GM12878 (cell line): ENCODE measurements at regions not wholly inside any gene's neighbourhood (a gene's known extent, or its start where the extent isn't known, plus 50 kb on each side); places are given as distances from the start of the nearest gene placed in this dataset.

Source experiments
- ATAC-seq: fragments of 200-7000 bp; cut with Tn5 transposase; 3 replicates; pipeline ENCODE4 v1.9.1; 2020; ENCODE audit warnings: mild to moderate bottlenecking, moderate library complexity
- BruUV-seq: library from RNA; stranded (reverse); fragments of 400-500 nt; replicated peaks from 2 replicates; lab custom pipeline; 2021; lab: Mats Ljungman, UMichigan
- CTCF ChIA-PET: fragments of 300-600 bp; sonication (Branson Sonifier 250); formaldehyde crosslinking; extraction: SDS; loops from one replicate; lab custom pipeline; 2021; ENCODE audit warnings: inconsistent platforms; lab: Yijun Ruan, JAX
- POLR2A ChIA-PET: fragments of 350-600 bp; formaldehyde crosslinking; extraction: SDS; loops from one replicate; lab custom pipeline; 2021; ENCODE audit warnings: inconsistent platforms; lab: Charles Lee
- RAD21 ChIA-PET: fragments of 300-600 bp; sonication (Branson Sonifier 250); formaldehyde crosslinking; loops from one replicate; lab custom pipeline; 2023; ENCODE audit warnings: antibody characterized with exemption; ENCODE audit not compliant: unreplicated experiment; lab: Charles Lee
- SMC1A ChIA-PET: fragments of 300-600 bp; sonication (Branson Sonifier 250); formaldehyde crosslinking; loops from one replicate; lab custom pipeline; 2023; ENCODE audit not compliant: unreplicated experiment, uncharacterized antibody; lab: Charles Lee
- DNase-seq: peaks from one replicate; pipeline ENCODE4 v3.0.0-alpha.2; 2011; ENCODE audit warnings: low read depth, low spot score
- FAIRE-seq: peaks from 3 replicates; lab custom pipeline; 2011; peaks lifted over from hg19 to GRCh38; lab: Jason Lieb, UNC
- H2AFZ ChIP-seq: 2 replicates; pipeline ENCODE4 v1.6.0; 2011; ENCODE audit warnings: low read depth, low read length, control low read depth; ENCODE audit not compliant: control insufficient read depth
- H3K27ac ChIP-seq: 2 replicates; pipeline ENCODE4 v1.5.1; 2011; ENCODE audit warnings: control low read depth; ENCODE audit not compliant: control insufficient read depth, insufficient read depth
- H3K27me3 ChIP-seq, 2 experiments: replicated peaks in 1 of 2; 2 replicates each; pipeline versions ENCODE4 v1.6.0 to v1.6.1; 2011; ENCODE audit warnings: low read length in 1 of 2; ENCODE audit not compliant: control insufficient read depth in 2 of 2, insufficient read depth in 2 of 2
- H3K36me3 ChIP-seq, 2 experiments: 2 replicates each; pipeline ENCODE4 v1.5.1; 2011; ENCODE audit warnings: low read length in 1 of 2; ENCODE audit not compliant: control insufficient read depth in 2 of 2, insufficient read depth in 2 of 2
- H3K4me1 ChIP-seq: 2 replicates; pipeline ENCODE4 v1.6.1; 2011; ENCODE audit warnings: mild to moderate bottlenecking, low read length, moderate library complexity, mixed read lengths; ENCODE audit not compliant: control insufficient read depth, insufficient read depth
- H3K4me2 ChIP-seq: 2 replicates; pipeline ENCODE4 v1.6.0; 2011; ENCODE audit warnings: control low read depth; ENCODE audit not compliant: control insufficient read depth, insufficient read depth
- H3K4me3 ChIP-seq: fragments of 200-600 bp; sonication (generic); 2 replicates; pipeline ENCODE4 v1.5.1; 2016
- H3K79me2 ChIP-seq: 2 replicates; pipeline ENCODE4 v1.6.0; 2011; ENCODE audit warnings: low read length; ENCODE audit not compliant: control insufficient read depth, insufficient read depth
- H3K9ac ChIP-seq: 2 replicates; pipeline ENCODE4 v1.8.0; 2011; ENCODE audit warnings: low read length, control low read depth, mixed read lengths; ENCODE audit not compliant: control insufficient read depth, insufficient read depth
- H3K9me3 ChIP-seq: replicated peaks from 3 replicates; pipeline ENCODE4 v1.5.1; 2011; ENCODE audit warnings: mild to moderate bottlenecking, low read length; ENCODE audit not compliant: control insufficient read depth, insufficient read depth
- H4K20me1 ChIP-seq: 2 replicates; pipeline ENCODE4 v1.6.0; 2011; ENCODE audit not compliant: control insufficient read depth, insufficient read depth
- EED ChIP-seq: sonication (generic); IDR thresholded peaks from 2 replicates; pipeline ENCODE4 v1.6.1; 2016; ENCODE audit warnings: antibody characterized with exemption, low read depth
- HSF1 ChIP-seq: fragments of 150-350 bp; IDR thresholded peaks from 2 replicates; pipeline ENCODE4 v1.6.1; 2014; ENCODE audit warnings: mild to moderate bottlenecking, low read depth, low read length
- LARP7 ChIP-seq: fragments of 450-650 bp; IDR thresholded peaks from 2 replicates; pipeline ENCODE4 v1.6.1; 2017; ENCODE audit warnings: mild to moderate bottlenecking
- MTA3 ChIP-seq: IDR thresholded peaks from 2 replicates; pipeline ENCODE4 v1.6.1; 2012; ENCODE audit warnings: low read length, inconsistent platforms, borderline replicate concordance
- MXI1 ChIP-seq: fragments of 150-350 bp; IDR thresholded peaks from 2 replicates; pipeline ENCODE4 v1.6.1; 2011; ENCODE audit warnings: low read depth, mild to moderate bottlenecking, inconsistent platforms, low read length, improper control_type of control experiment
- MYB ChIP-seq: fragments of 150-350 bp; IDR thresholded peaks from 2 replicates; pipeline ENCODE4 v1.6.1; 2014; ENCODE audit warnings: mild to moderate bottlenecking, low read depth, low read length, borderline replicate concordance
- NBN ChIP-seq: fragments of 450-650 bp; IDR thresholded peaks from 2 replicates; pipeline ENCODE4 v1.6.1; 2016
- POLR2AphosphoS2 ChIP-seq: IDR thresholded peaks from 2 replicates; pipeline ENCODE4 v1.6.1; 2011; ENCODE audit warnings: low read depth, mild to moderate bottlenecking, low read length, improper control_type of control experiment, moderate library complexity
- RFX5 ChIP-seq: IDR thresholded peaks from 2 replicates; pipeline ENCODE4 v1.6.1; 2011; ENCODE audit warnings: low read depth, low read length, improper control_type of control experiment
- SREBF2 ChIP-seq: IDR thresholded peaks from 2 replicates; pipeline ENCODE4 v1.6.1; 2012; ENCODE audit warnings: mild to moderate bottlenecking, low read length
- TCF7 ChIP-seq: IDR thresholded peaks from 2 replicates; pipeline ENCODE4 v1.6.1; 2014; ENCODE audit warnings: antibody characterized with exemption, borderline replicate concordance
- ZNF217 ChIP-seq: fragments of 450-650 bp; IDR thresholded peaks from 2 replicates; pipeline ENCODE4 v1.6.1; 2017; ENCODE audit warnings: antibody characterized with exemption, mild to moderate bottlenecking
- WGBS: methylation state at CpG from one replicate; pipeline ENCODE4 v1.1.6; 2016; ENCODE audit warnings: low lambda C conversion rate; ENCODE audit not compliant: insufficient replicate concordance, insufficient coverage; ENCODE audit errors: missing lambda C conversion rate; 5-methylcytosine and 5-hydroxymethylcytosine counted together
- in situ Hi-C: fragments of 300-500 bp; cut with MboI; formaldehyde crosslinking; loops from 9 replicates; pipeline ENCODE4 v1.14.3; 2018; ENCODE audit warnings: mixed read lengths
- intact Hi-C: fragments of 100-400 bp; cut with micrococcal nuclease; formaldehyde crosslinking; loops from one replicate; pipeline ENCODE4 v1.14.2; 2022; ENCODE audit not compliant: unreplicated experiment
- TF ChIP-seq, protein P1 (sequence below): fragments of 450-650 bp; formaldehyde crosslinking; IDR thresholded peaks from 2 replicates; pipeline ENCODE4 v1.4.0; 2022; ENCODE audit warnings: mild to moderate bottlenecking, moderate library complexity
- TF ChIP-seq, protein P2 (sequence below): IDR thresholded peaks from 2 replicates; pipeline ENCODE4 v1.6.1; 2011; ENCODE audit warnings: borderline replicate concordance, low read depth, mild to moderate bottlenecking, moderate library complexity, low read length; ENCODE audit not compliant: insufficient read depth, poor library complexity, severe bottlenecking
- TF ChIP-seq, protein P3 (sequence below): IDR thresholded peaks from 2 replicates; pipeline ENCODE4 v1.6.1; 2012; ENCODE audit warnings: low read depth, low read length, improper control_type of control experiment

GRCh38 chr16:55091213-55091870 is 160.7 kb downstream of the IRX5 start (continued):
- TF ChIP-seq, protein P1, sequence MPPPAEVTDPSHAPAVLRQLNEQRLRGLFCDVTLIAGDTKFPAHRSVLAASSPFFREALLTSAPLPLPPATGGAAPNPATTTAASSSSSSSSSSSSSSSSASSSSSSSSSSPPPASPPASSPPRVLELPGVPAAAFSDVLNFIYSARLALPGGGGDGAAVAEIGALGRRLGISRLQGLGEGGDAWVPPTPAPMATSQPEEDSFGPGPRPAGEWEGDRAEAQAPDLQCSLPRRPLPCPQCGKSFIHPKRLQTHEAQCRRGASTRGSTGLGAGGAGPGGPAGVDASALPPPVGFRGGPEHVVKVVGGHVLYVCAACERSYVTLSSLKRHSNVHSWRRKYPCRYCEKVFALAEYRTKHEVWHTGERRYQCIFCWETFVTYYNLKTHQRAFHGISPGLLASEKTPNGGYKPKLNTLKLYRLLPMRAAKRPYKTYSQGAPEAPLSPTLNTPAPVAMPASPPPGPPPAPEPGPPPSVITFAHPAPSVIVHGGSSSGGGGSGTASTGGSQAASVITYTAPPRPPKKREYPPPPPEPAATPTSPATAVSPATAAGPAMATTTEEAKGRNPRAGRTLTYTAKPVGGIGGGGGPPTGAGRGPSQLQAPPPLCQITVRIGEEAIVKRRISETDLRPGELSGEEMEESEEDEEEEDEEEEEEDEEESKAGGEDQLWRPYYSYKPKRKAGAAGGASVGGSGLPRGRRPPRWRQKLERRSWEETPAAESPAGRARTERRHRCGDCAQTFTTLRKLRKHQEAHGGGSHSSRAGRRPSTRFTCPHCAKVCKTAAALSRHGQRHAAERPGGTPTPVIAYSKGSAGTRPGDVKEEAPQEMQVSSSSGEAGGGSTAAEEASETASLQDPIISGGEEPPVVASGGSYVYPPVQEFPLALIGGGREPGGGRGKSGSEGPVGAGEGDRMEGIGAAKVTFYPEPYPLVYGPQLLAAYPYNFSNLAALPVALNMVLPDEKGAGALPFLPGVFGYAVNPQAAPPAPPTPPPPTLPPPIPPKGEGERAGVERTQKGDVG (CRISPR knock-in tag): no peak
- TF ChIP-seq NBN: no peak
- TF ChIP-seq MYB: no peak
- no peak for TF ChIP-seq LARP7
- no peak for TF ChIP-seq MTA3
- no peak for TF ChIP-seq ZNF217
- no peak for TF ChIP-seq TCF7
- TF ChIP-seq, all 136 proteins: peak for 0

DNA sequence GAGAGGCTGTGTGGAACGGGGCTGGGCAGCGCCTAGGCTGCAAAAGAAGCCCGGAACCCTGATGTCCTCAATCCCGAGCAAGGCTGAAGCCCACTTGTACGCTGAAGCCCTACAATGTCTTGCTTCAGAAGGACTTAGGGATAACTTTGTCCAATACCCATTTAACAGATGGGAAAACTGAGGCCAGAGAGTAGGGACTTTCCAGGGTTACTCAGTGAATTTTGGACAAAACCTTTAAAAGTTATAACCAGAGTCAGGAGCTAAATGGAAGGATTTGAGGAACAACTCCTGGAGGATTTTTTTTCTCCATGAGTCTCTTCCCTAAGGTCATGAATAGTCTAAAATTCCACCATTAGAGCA is 161.2 kb downstream of the IRX5 start:
- Histone ChIP-seq H2AFZ (no peak overlapping the region), H3K27me3 (no peaks in the 10 kb centered on the region), H3K4me1 (no peaks in the 10 kb centered on the region), H3K36me3 (no peaks in the 10 kb centered on the region), H3K4me2 (no peak overlapping the region), H4K20me1 (no peaks in the 10 kb centered on the region), H3K9ac (no peak overlapping the region), H3K79me2 (no peaks in the 10 kb centered on the region), H3K4me3 (no peak overlapping the region), H3K27ac (no peak overlapping the region), H3K9me3 (no peaks in the 10 kb centered on the region)
- ChIA-PET CTCF (no interaction called here), SMC1A (no interaction called here), RAD21 (no interaction called here), POLR2A (interaction anchor here (0.6 kb wide), 1 partner anchor 171 kb away, joined by 3 read pairs; no protein-coding TSS in a partner anchor)
- no peak for DNase-seq
- in situ Hi-C loops: no loop called here
- ATAC-seq: no peak
- TF ChIP-seq, protein P2, sequence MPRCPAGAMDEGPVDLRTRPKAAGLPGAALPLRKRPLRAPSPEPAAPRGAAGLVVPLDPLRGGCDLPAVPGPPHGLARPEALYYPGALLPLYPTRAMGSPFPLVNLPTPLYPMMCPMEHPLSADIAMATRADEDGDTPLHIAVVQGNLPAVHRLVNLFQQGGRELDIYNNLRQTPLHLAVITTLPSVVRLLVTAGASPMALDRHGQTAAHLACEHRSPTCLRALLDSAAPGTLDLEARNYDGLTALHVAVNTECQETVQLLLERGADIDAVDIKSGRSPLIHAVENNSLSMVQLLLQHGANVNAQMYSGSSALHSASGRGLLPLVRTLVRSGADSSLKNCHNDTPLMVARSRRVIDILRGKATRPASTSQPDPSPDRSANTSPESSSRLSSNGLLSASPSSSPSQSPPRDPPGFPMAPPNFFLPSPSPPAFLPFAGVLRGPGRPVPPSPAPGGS: no peak
- no peak for TF ChIP-seq EED
- TF ChIP-seq, protein P3, sequence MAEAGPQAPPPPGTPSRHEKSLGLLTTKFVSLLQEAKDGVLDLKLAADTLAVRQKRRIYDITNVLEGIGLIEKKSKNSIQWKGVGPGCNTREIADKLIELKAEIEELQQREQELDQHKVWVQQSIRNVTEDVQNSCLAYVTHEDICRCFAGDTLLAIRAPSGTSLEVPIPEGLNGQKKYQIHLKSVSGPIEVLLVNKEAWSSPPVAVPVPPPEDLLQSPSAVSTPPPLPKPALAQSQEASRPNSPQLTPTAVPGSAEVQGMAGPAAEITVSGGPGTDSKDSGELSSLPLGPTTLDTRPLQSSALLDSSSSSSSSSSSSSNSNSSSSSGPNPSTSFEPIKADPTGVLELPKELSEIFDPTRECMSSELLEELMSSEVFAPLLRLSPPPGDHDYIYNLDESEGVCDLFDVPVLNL: no peak
- TF ChIP-seq HSF1: no peak
- TF ChIP-seq SREBF2: no peak
- TF ChIP-seq RFX5: no peak
- TF ChIP-seq MXI1: no peak
- no peak for TF ChIP-seq POLR2AphosphoS2
- WGBS: 19% methylated on average over 5 of the region's 5 CpGs
- intact Hi-C loops: no loop called here
- no TSS peak for BruUV-seq
- FAIRE-seq: no peak
